ENCODE measurements at regions not wholly inside any gene's neighbourhood (a gene's known extent, or its start where the extent isn't known, plus 50 kb on each side); places are given as distances from the start of the nearest gene placed in this dataset.
A peak's percentile ranks its signal among the peaks of the same experiment; 100 is the strongest.
"Not testable (repeated sequence)": the region's sequence is repeated elsewhere in the genome, so short reads cannot be mapped to it uniquely, and the experiment has no call there.

- Histone ChIP-seq H3K36me3 (ENCODE audit: control insufficient read depth in 1 of 2, insufficient read depth in 2 of 2, low read length in 2 of 2) (no peaks in the 10 kb centered on the region), H3K4me1 (ENCODE audit: control insufficient read depth in 1 of 2, insufficient read depth in 2 of 2, low read length in 2 of 2) (peaks cover 0 to 8% of the 10 kb centered on the region in 2 donors), H3K9me3 (ENCODE audit: control insufficient read depth in 1 of 2, low read length in 2 of 2) (no peaks in the 10 kb centered on the region), H3K27me3 (ENCODE audit: low read depth, low read length) (no peaks in the 10 kb centered on the region), H3K27ac (ENCODE audit: low read length) (no peak overlapping the region), H3K4me3 (ENCODE audit: low read depth in 1 of 2, low read length in 2 of 2) (no peak overlapping the region)
Observed at GRCh38 chr9:73050887-73051550, 98.2 kb upstream of the ALDH1A1 start.

GRCh38 chr9:73050065-73050816 lies 97.4 kb upstream of the ALDH1A1 start:
- H3K4me1 ChIP-seq (ENCODE audit: control insufficient read depth in 1 of 2, insufficient read depth in 2 of 2, low read length in 2 of 2), result peaks cover 0 to 8% of the 10 kb centered on the region in 2 donors
- H3K27ac ChIP-seq (ENCODE audit: low read length), result no peak overlapping the region
- no peaks in the 10 kb centered on the region for H3K9me3 ChIP-seq (ENCODE audit: control insufficient read depth in 1 of 2, low read length in 2 of 2)
- no peaks in the 10 kb centered on the region for H3K36me3 ChIP-seq (ENCODE audit: control insufficient read depth in 1 of 2, insufficient read depth in 2 of 2, low read length in 2 of 2)
- H3K4me3 ChIP-seq (ENCODE audit: low read depth in 1 of 2, low read length in 2 of 2), result no peak overlapping the region
- H3K27me3 ChIP-seq (ENCODE audit: low read depth, low read length), result no peaks in the 10 kb centered on the region

GRCh38 chr9:73049280-73049679 lies 96.4 kb upstream of the ALDH1A1 start:
- peaks cover 0 to 8% of the 10 kb centered on the region in 2 donors for H3K4me1 ChIP-seq (ENCODE audit: control insufficient read depth in 1 of 2, insufficient read depth in 2 of 2, low read length in 2 of 2)
- no peaks in the 10 kb centered on the region for H3K36me3 ChIP-seq (ENCODE audit: control insufficient read depth in 1 of 2, insufficient read depth in 2 of 2, low read length in 2 of 2)
- no peaks in the 10 kb centered on the region for H3K27me3 ChIP-seq (ENCODE audit: low read depth, low read length)
- H3K4me3 ChIP-seq (ENCODE audit: low read depth in 1 of 2, low read length in 2 of 2), result no peak overlapping the region
- H3K27ac ChIP-seq (ENCODE audit: low read length), result no peak overlapping the region
- H3K9me3 ChIP-seq (ENCODE audit: control insufficient read depth in 1 of 2, low read length in 2 of 2), result no peaks in the 10 kb centered on the region

GRCh38 chr9:73046769-73047168 lies 93.9 kb upstream of the ALDH1A1 start:
- Histone ChIP-seq H3K27ac (ENCODE audit: low read length) (no peak overlapping the region), H3K4me3 (ENCODE audit: low read depth in 1 of 2, low read length in 2 of 2) (no peak overlapping the region), H3K27me3 (ENCODE audit: low read depth, low read length) (no peaks in the 10 kb centered on the region), H3K4me1 (ENCODE audit: control insufficient read depth in 1 of 2, insufficient read depth in 2 of 2, low read length in 2 of 2) (peaks cover 0 to 8% of the 10 kb centered on the region in 2 donors), H3K9me3 (ENCODE audit: control insufficient read depth in 1 of 2, low read length in 2 of 2) (no peaks in the 10 kb centered on the region), H3K36me3 (ENCODE audit: control insufficient read depth in 1 of 2, insufficient read depth in 2 of 2, low read length in 2 of 2) (no peaks in the 10 kb centered on the region)

- not testable (repeated sequence) for H3K9me3 ChIP-seq (ENCODE audit: control insufficient read depth in 1 of 2, low read length in 2 of 2); H3K27ac ChIP-seq (ENCODE audit: low read length); H3K4me1 ChIP-seq (ENCODE audit: control insufficient read depth in 1 of 2, insufficient read depth in 2 of 2, low read length in 2 of 2); H3K36me3 ChIP-seq (ENCODE audit: control insufficient read depth in 1 of 2, insufficient read depth in 2 of 2, low read length in 2 of 2); H3K27me3 ChIP-seq (ENCODE audit: low read depth, low read length); H3K4me3 ChIP-seq (ENCODE audit: low read depth in 1 of 2, low read length in 2 of 2)
Observed at GRCh38 chr9:73044776-73045175, 91.9 kb upstream of the ALDH1A1 start.

- Histone ChIP-seq H3K4me3 (ENCODE audit: low read depth in 1 of 2, low read length in 2 of 2) (no peak overlapping the region), H3K9me3 (ENCODE audit: control insufficient read depth in 1 of 2, low read length in 2 of 2) (no peaks in the 10 kb centered on the region), H3K27me3 (ENCODE audit: low read depth, low read length) (no peaks in the 10 kb centered on the region), H3K4me1 (ENCODE audit: control insufficient read depth in 1 of 2, insufficient read depth in 2 of 2, low read length in 2 of 2) (peaks cover 0 to 18% of the 10 kb centered on the region in 2 donors), H3K36me3 (ENCODE audit: control insufficient read depth in 1 of 2, insufficient read depth in 2 of 2, low read length in 2 of 2) (no peaks in the 10 kb centered on the region), H3K27ac (ENCODE audit: low read length) (no peak overlapping the region)
Observed at GRCh38 chr9:73042155-73042554, 89.3 kb upstream of the ALDH1A1 start.

- H3K27me3 ChIP-seq (ENCODE audit: low read depth, low read length), result no peaks in the 10 kb centered on the region
- no peaks in the 10 kb centered on the region for H3K9me3 ChIP-seq (ENCODE audit: control insufficient read depth in 1 of 2, low read length in 2 of 2)
- H3K27ac ChIP-seq (ENCODE audit: low read length), result peak overlapping the region; percentile 72
- H3K4me1 ChIP-seq (ENCODE audit: control insufficient read depth in 1 of 2, insufficient read depth in 2 of 2, low read length in 2 of 2), result peaks cover 0 to 18% of the 10 kb centered on the region in 2 donors
- no peaks in the 10 kb centered on the region for H3K36me3 ChIP-seq (ENCODE audit: control insufficient read depth in 1 of 2, insufficient read depth in 2 of 2, low read length in 2 of 2)
- no peak overlapping the region for H3K4me3 ChIP-seq (ENCODE audit: low read depth in 1 of 2, low read length in 2 of 2)
Observed at GRCh38 chr9:73039271-73040263, 86.7 kb upstream of the ALDH1A1 start.

- H3K4me1 ChIP-seq (ENCODE audit: control insufficient read depth in 1 of 2, insufficient read depth in 2 of 2, low read length in 2 of 2), result peaks cover 0 to 18% of the 10 kb centered on the region in 2 donors
- no peaks in the 10 kb centered on the region for H3K36me3 ChIP-seq (ENCODE audit: control insufficient read depth in 1 of 2, insufficient read depth in 2 of 2, low read length in 2 of 2)
- no peaks in the 10 kb centered on the region for H3K27me3 ChIP-seq (ENCODE audit: low read depth, low read length)
- H3K27ac ChIP-seq (ENCODE audit: low read length), result peak overlapping the region; percentile 72
- H3K9me3 ChIP-seq (ENCODE audit: control insufficient read depth in 1 of 2, low read length in 2 of 2), result no peaks in the 10 kb centered on the region
- H3K4me3 ChIP-seq (ENCODE audit: low read depth in 1 of 2, low read length in 2 of 2), result peak overlapping the region in 1 of 2 donors; percentile 18
Observed at GRCh38 chr9:73038613-73039012, 85.8 kb upstream of the ALDH1A1 start.

- no peaks in the 10 kb centered on the region for H3K36me3 ChIP-seq (ENCODE audit: control insufficient read depth in 1 of 2, insufficient read depth in 2 of 2, low read length in 2 of 2)
- peak overlapping the region; percentile 72 for H3K27ac ChIP-seq (ENCODE audit: low read length)
- H3K27me3 ChIP-seq (ENCODE audit: low read depth, low read length), result no peaks in the 10 kb centered on the region
- H3K4me1 ChIP-seq (ENCODE audit: control insufficient read depth in 1 of 2, insufficient read depth in 2 of 2, low read length in 2 of 2), result peaks cover 0 to 18% of the 10 kb centered on the region in 2 donors
- H3K9me3 ChIP-seq (ENCODE audit: control insufficient read depth in 1 of 2, low read length in 2 of 2), result no peaks in the 10 kb centered on the region
- no peak overlapping the region for H3K4me3 ChIP-seq (ENCODE audit: low read depth in 1 of 2, low read length in 2 of 2)
Observed at GRCh38 chr9:73038089-73038509, 85.2 kb upstream of the ALDH1A1 start.

- Histone ChIP-seq H3K4me3 (ENCODE audit: low read depth in 1 of 2, low read length in 2 of 2) (no peak overlapping the region), H3K4me1 (ENCODE audit: control insufficient read depth in 1 of 2, insufficient read depth in 2 of 2, low read length in 2 of 2) (peaks cover 0 to 18% of the 10 kb centered on the region in 2 donors), H3K36me3 (ENCODE audit: control insufficient read depth in 1 of 2, insufficient read depth in 2 of 2, low read length in 2 of 2) (no peaks in the 10 kb centered on the region), H3K9me3 (ENCODE audit: control insufficient read depth in 1 of 2, low read length in 2 of 2) (no peaks in the 10 kb centered on the region), H3K27ac (ENCODE audit: low read length) (no peak overlapping the region), H3K27me3 (ENCODE audit: low read depth, low read length) (no peaks in the 10 kb centered on the region)
Observed at GRCh38 chr9:73037613-73038012, 84.8 kb upstream of the ALDH1A1 start.

- Histone ChIP-seq H3K36me3 (ENCODE audit: control insufficient read depth in 1 of 2, insufficient read depth in 2 of 2, low read length in 2 of 2) (no peaks in the 10 kb centered on the region), H3K4me1 (ENCODE audit: control insufficient read depth in 1 of 2, insufficient read depth in 2 of 2, low read length in 2 of 2) (peaks cover 0 to 18% of the 10 kb centered on the region in 2 donors), H3K9me3 (ENCODE audit: control insufficient read depth in 1 of 2, low read length in 2 of 2) (no peaks in the 10 kb centered on the region), H3K27ac (ENCODE audit: low read length) (no peak overlapping the region), H3K27me3 (ENCODE audit: low read depth, low read length) (no peaks in the 10 kb centered on the region), H3K4me3 (ENCODE audit: low read depth in 1 of 2, low read length in 2 of 2) (no peak overlapping the region)
Observed at GRCh38 chr9:73034962-73035361, 82.1 kb upstream of the ALDH1A1 start.
